Nephron (organoid): ENCODE measurements at regions not wholly inside any gene's neighbourhood (a gene's known extent, or its start where the extent isn't known, plus 50 kb on each side); places are given as distances from the start of the nearest gene placed in this dataset.

Source experiments
- H3K27ac Mint-ChIP-seq, 3 experiments: 2 replicates each; pipeline ENCODE4 v1.8.0; 2020; ENCODE audit warnings: mixed read lengths in 3 of 3, mild to moderate bottlenecking in 2 of 3, moderate library complexity in 1 of 3
- H3K27me3 Mint-ChIP-seq: 2 replicates; pipeline ENCODE4 v1.8.0; 2021; ENCODE audit warnings: low read depth, mild to moderate bottlenecking, moderate library complexity, mixed read lengths
- H3K36me3 Mint-ChIP-seq: 2 replicates; pipeline ENCODE4 v1.8.0; 2020; ENCODE audit warnings: low read depth, mixed read lengths
- H3K4me1 Mint-ChIP-seq: 2 replicates; pipeline ENCODE4 v1.8.0; 2020; ENCODE audit warnings: mixed read lengths
- H3K4me3 Mint-ChIP-seq, 3 experiments: 2 replicates each; pipeline ENCODE4 v1.8.0; 2020; ENCODE audit warnings: mild to moderate bottlenecking in 3 of 3, mixed read lengths in 3 of 3, moderate library complexity in 2 of 3
- H3K9me3 Mint-ChIP-seq: 2 replicates; pipeline ENCODE4 v1.8.0; 2020; ENCODE audit warnings: mixed read lengths
- CTCF ChIP-seq, 3 experiments: fragments of 200-600 bp; sonication (generic); IDR thresholded peaks; one replicate each; pipeline ENCODE4 v1.5.0; 2021; ENCODE audit warnings: antibody characterized with exemption in 3 of 3; ENCODE audit not compliant: unreplicated experiment in 3 of 3

GRCh38 chr10:111706331-111706730, 477.2 kb downstream of the GPAM start:
- Mint-ChIP-seq H3K4me1 (peaks cover 20% of the 10 kb centered on the region), H3K27me3 (peaks cover 3% of the 10 kb centered on the region), H3K27ac (no peak overlapping the region), H3K36me3 (no peaks in the 10 kb centered on the region), H3K4me3 (no peak overlapping the region), H3K9me3 (no peaks in the 10 kb centered on the region)
- no peak for TF ChIP-seq CTCF (IDR thresholded peaks at IDR 0.05; ENCODE audit: unreplicated experiment in 3 of 3)

GRCh38 chr10:111707076-111707475, 476.5 kb downstream of the GPAM start:
- Mint-ChIP-seq H3K27ac (no peak overlapping the region), H3K4me1 (peaks cover 25% of the 10 kb centered on the region), H3K4me3 (no peak overlapping the region), H3K9me3 (peaks cover 3% of the 10 kb centered on the region), H3K36me3 (no peaks in the 10 kb centered on the region), H3K27me3 (peaks cover 3% of the 10 kb centered on the region)
- no peak for TF ChIP-seq CTCF (IDR thresholded peaks at IDR 0.05; ENCODE audit: unreplicated experiment in 3 of 3)

DNA sequence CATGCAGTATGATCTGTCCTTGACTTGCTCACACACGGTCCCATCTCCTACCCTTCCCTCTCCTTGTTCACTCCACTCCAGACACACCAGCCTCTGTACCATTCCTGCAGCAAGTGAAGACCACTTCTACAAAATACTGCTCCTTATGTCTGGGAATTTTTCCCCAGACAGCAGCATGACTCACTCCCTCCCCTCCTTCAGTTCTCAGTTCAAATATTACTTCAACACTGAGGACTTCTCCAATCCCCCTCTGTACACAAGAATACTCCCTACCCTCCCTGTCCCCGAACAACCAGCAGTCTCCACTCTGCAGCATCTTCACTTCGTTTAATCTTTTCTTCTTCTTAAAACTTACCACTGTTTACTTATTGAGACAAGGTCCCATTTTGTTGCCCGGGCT, 474.0 kb downstream of the GPAM start:
- Mint-ChIP-seq H3K27me3 (peaks cover 3% of the 10 kb centered on the region), H3K9me3 (peaks cover 3% of the 10 kb centered on the region), H3K27ac (no peak overlapping the region), H3K4me3 (no peak overlapping the region), H3K36me3 (no peaks in the 10 kb centered on the region), H3K4me1 (peaks cover 13% of the 10 kb centered on the region)
- TF ChIP-seq CTCF (IDR thresholded peaks at IDR 0.05; ENCODE audit: unreplicated experiment in 3 of 3): no peak

DNA sequence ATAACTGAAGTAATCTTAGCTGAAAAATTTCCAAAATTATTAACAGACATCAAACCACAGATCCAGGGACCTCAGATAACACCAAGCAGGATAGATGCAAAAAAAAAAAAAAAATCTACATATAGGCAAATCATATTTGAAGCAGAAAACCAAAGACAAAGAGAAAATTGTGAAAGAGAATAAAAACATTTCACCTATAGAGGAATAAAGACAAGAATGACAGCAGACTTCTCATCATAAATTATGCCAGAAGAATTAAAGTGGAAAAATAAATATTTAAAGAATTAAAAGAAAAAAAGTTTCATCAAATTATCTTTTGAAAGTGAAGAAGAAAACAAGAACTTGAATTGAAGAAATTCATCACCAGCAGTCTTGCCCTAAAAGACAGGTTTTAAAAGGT, 467.5 kb downstream of the GPAM start:
- Mint-ChIP-seq H3K9me3 (peaks cover 27% of the 10 kb centered on the region), H3K36me3 (no peaks in the 10 kb centered on the region), H3K27me3 (no peaks in the 10 kb centered on the region), H3K27ac (no peak overlapping the region), H3K4me3 (no peak overlapping the region), H3K4me1 (peaks cover 5% of the 10 kb centered on the region)
- no peak for TF ChIP-seq CTCF (IDR thresholded peaks at IDR 0.05; ENCODE audit: unreplicated experiment in 3 of 3)

DNA sequence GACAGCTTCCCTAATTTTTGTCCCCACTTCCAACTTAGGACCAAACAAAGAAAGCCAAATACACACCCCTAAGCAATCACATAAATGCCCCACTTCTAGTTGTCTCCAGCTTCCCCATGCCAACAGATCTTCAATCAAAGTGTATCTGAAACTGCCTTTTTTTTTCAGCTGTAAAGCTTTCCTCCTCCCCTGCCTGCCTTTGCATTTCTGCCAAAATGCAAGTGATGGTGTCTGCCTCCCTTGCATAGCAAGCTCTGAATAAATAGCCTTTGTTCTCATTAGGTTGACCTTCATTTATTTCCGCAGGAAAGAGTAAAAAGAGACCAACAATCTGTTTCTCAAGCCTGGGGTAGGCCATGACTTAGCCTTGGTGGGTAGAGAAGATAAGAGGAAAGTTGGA, 459.4 kb downstream of the GPAM start:
- Mint-ChIP-seq H3K4me3 (no peak overlapping the region), H3K27ac (peak overlapping the region; percentile 11 to 42 (median 22)), H3K27me3 (peaks cover 10% of the 10 kb centered on the region), H3K4me1 (no peaks in the 10 kb centered on the region), H3K36me3 (no peaks in the 10 kb centered on the region), H3K9me3 (peaks cover 4% of the 10 kb centered on the region)
- no peak for TF ChIP-seq CTCF (IDR thresholded peaks at IDR 0.05; ENCODE audit: unreplicated experiment in 3 of 3)

- no peak for TF ChIP-seq CTCF (IDR thresholded peaks at IDR 0.05; ENCODE audit: unreplicated experiment in 3 of 3)
- H3K4me3 Mint-ChIP-seq: no peak overlapping the region
- H3K9me3 Mint-ChIP-seq: peaks cover 4% of the 10 kb centered on the region
- H3K4me1 Mint-ChIP-seq: no peaks in the 10 kb centered on the region
- H3K27ac Mint-ChIP-seq: no peak overlapping the region
- H3K27me3 Mint-ChIP-seq: peaks cover 10% of the 10 kb centered on the region
- H3K36me3 Mint-ChIP-seq: no peaks in the 10 kb centered on the region
These were observed 458.5 kb downstream of the GPAM start for GRCh38 chr10:111725050-111725449.
